GM20000 (cell line): ENCODE measurements at regions not wholly inside any gene's neighbourhood (a gene's known extent, or its start where the extent isn't known, plus 50 kb on each side); places are given as distances from the start of the nearest gene placed in this dataset.
A peak's percentile ranks its signal among the peaks of the same experiment; 100 is the strongest.

Experiments used
- DNase-seq: peaks from one replicate; pipeline ENCODE4 v3.0.0; 2012; ENCODE audit warnings: low spot score
- TF ChIP-seq, protein P1 (sequence below): IDR thresholded peaks from 2 replicates; pipeline ENCODE4 v1.5.1; 2012; ENCODE audit warnings: mild to moderate bottlenecking, control low read depth; ENCODE audit errors: extremely low read depth, missing control alignments

DNA sequence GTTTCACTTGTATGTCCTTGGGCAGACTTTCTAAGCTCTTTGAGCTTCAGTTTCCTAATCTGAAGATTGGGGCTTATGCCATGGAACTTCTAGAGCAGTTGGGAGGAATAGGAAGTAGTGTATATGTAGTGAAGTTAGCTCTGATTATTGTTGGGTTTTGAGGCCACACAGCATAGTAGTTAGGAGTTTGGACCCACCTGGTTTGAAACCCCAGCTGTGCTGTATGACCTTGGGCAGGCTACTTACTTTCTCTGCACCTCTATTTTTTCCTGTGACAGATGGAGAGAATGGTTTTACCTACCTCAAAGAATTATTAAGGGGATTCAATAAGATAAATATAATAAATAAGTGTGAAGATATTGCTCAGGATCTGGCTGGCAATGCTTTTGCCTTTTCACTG is 61.4 kb upstream of the ADRB1 start:
- TF ChIP-seq, protein P1, sequence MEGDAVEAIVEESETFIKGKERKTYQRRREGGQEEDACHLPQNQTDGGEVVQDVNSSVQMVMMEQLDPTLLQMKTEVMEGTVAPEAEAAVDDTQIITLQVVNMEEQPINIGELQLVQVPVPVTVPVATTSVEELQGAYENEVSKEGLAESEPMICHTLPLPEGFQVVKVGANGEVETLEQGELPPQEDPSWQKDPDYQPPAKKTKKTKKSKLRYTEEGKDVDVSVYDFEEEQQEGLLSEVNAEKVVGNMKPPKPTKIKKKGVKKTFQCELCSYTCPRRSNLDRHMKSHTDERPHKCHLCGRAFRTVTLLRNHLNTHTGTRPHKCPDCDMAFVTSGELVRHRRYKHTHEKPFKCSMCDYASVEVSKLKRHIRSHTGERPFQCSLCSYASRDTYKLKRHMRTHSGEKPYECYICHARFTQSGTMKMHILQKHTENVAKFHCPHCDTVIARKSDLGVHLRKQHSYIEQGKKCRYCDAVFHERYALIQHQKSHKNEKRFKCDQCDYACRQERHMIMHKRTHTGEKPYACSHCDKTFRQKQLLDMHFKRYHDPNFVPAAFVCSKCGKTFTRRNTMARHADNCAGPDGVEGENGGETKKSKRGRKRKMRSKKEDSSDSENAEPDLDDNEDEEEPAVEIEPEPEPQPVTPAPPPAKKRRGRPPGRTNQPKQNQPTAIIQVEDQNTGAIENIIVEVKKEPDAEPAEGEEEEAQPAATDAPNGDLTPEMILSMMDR, result no peak
- DNase-seq, result no peak

DNA sequence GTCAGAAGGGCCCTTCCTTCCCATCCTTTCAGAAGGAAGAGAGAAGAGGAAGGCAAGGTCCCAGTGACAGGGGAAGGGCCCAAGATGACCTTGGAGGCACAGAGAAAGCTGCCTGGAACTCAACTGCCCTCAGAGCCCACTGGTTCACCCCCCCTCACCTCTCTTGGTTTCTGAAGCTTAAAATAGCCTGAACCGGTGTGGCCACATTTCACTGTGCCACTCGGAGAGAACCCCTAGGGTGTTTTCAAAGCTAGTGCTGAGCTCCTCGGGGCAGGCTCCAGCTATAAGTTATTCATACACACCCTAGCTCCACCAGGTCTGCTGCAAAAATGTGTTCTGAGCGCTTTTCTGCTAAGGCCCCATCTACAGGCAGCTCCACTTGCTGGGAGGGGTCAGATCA is 60.9 kb upstream of the ADRB1 start:
- TF ChIP-seq, protein P1, result no peak
- peak; percentile 29 for DNase-seq

DNA sequence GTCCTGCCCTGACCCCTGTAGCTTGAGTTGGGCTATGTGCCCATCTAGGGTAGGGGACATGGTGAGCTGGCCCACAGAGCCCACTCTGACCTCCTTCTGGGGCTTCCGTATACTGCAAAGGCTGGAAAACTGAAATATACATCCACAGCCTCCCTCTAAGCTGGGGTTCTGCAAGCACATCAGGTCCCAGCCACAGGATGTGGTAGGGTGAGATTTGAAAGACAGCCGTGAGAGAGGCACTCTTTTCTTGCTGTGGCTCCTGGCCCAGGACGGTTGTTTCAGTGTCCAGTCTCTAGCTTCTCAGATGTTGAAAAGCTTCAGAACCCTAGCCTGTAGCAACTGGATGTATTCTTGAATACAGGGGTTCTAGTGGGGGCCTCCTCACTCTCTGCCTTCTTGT is 60.1 kb upstream of the ADRB1 start:
- DNase-seq, result no peak
- TF ChIP-seq, protein P1, result no peak

DNA sequence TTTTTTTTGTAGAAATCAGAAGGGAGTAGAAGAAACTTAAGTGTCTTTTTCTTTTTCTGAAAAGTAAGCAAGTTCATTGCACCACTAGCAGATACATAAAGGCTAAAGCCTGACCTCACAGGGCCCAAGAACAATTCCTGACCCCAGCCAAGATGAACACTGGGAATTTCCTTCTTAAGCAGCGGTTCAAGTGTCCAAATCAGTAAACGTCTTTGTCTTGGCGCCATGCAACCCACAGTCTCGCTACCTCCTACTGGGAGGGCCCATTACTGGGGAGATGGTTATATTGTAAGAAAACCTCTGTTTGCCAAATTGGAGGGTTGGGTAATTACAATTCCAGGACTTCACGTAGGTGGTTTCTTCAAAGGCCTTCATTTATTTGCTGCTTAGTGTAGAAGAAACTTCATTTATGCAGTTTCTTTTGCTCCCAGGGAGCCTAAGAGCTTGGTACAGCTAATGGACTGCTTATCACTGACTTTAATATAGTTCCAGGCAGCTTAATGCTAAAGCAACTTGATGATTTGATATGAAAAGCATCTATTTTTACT is 58.3 kb upstream of the ADRB1 start:
- TF ChIP-seq, protein P1, result no peak
- DNase-seq, result no peak

DNA sequence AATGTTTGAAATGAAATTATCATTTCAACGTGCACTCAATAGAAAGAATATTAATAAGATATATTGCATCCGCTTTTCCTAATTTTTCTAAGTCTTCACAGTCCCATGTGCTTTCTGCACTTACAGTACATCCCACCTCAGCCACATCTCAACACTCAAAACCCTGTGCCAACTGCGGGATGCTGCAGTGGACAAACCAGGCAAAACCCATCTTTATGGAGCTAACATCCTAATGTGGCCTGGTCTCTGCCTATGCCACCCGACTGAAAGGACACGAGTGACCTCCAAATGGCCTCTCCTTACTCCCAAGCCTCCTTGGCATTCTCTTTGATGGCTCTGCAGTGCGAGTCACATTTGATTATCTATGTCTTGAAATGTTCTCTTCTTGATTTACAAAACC is 57.4 kb upstream of the ADRB1 start:
- TF ChIP-seq, protein P1, result no peak
- DNase-seq, result no peak

DNA sequence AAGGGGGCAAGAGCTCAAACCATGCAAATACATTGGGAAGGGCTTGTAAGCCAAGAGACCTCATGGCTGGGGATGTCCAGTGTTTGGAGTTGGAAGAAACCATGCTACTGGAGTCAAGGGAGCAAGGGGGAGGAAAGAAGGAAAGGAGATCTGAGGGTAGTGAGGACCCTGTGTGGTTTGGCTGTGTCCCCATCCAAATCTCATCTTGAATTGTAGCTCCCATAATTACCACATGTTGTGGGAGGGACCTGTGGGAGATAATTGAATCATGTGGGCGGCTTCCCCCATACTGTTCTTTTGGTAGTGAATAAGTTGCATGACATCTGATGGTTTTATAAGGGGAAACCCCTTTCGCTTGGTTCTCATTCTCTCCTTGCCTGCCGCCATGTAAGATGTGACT is 56.5 kb upstream of the ADRB1 start:
- DNase-seq, result no peak
- TF ChIP-seq, protein P1, result no peak

DNA sequence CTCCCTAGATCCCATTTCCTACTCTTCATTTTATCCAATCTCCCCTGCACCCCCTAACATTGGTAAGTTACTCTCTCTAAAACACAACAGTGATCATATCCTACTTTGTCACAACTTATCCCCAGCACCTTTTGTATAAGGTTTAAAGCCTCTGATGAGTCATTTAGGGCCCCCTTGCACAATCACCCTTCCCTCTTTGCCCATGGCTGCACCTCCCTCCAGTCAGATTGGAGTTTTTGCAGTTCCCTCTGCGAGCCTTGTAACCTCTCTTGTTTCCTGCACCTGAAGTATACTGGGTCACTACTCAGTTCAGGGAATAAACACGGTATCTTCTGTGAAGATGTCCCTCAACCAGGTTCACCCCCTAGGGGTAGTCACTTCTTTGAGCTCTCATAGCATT is 55.9 kb upstream of the ADRB1 start:
- DNase-seq, result no peak
- TF ChIP-seq, protein P1, result no peak
